Endodermal cell (in vitro differentiated cells): ENCODE measurements at regions not wholly inside any gene's neighbourhood (a gene's known extent, or its start where the extent isn't known, plus 50 kb on each side); places are given as distances from the start of the nearest gene placed in this dataset.

Source experiments
- DNase-seq: peaks from one replicate; pipeline ENCODE4 v3.0.0-alpha.2; 2017
- H3K27ac ChIP-seq: 2 replicates; pipeline ENCODE4 v1.5.1; 2013; ENCODE audit warnings: mild to moderate bottlenecking, low read depth, low read length, moderate library complexity
- H3K27me3 ChIP-seq: 2 replicates; pipeline ENCODE4 v1.6.1; 2013; ENCODE audit warnings: mild to moderate bottlenecking, low read length, moderate library complexity; ENCODE audit not compliant: insufficient read depth, control insufficient read depth, poor library complexity, severe bottlenecking
- H3K36me3 ChIP-seq: 2 replicates; pipeline ENCODE4 v1.7.0; 2013; ENCODE audit warnings: mild to moderate bottlenecking, low read length, moderate library complexity; ENCODE audit not compliant: control insufficient read depth, insufficient read depth
- H3K4me1 ChIP-seq: one replicate; pipeline ENCODE4 v1.7.0; 2013; ENCODE audit warnings: low read length; ENCODE audit not compliant: control insufficient read depth, insufficient read depth
- H3K4me3 ChIP-seq: 2 replicates; pipeline ENCODE4 v1.5.1; 2013; ENCODE audit warnings: mild to moderate bottlenecking, low read length, moderate library complexity
- H3K9ac ChIP-seq: 2 replicates; pipeline ENCODE4 v1.6.1; 2013; ENCODE audit warnings: mild to moderate bottlenecking, low read length, moderate library complexity; ENCODE audit not compliant: poor library complexity, severe bottlenecking; ENCODE audit errors: extremely low read depth
- H3K9me3 ChIP-seq: 2 replicates; pipeline ENCODE4 v1.6.1; 2013; ENCODE audit warnings: mild to moderate bottlenecking, low read length, moderate library complexity; ENCODE audit not compliant: control insufficient read depth
- H3K27ac Mint-ChIP-seq: 2 replicates; pipeline ENCODE4 v1.8.0; 2020; ENCODE audit warnings: mixed read lengths
- H3K27me3 Mint-ChIP-seq: 2 replicates; pipeline ENCODE4 v1.8.0; 2021; ENCODE audit warnings: mild to moderate bottlenecking, mixed read lengths; ENCODE audit not compliant: insufficient read depth
- H3K36me3 Mint-ChIP-seq: 2 replicates; pipeline ENCODE4 v1.8.0; 2020; ENCODE audit warnings: low read depth, mixed read lengths
- H3K4me1 Mint-ChIP-seq: 2 replicates; pipeline ENCODE4 v1.8.0; 2020; ENCODE audit warnings: mixed read lengths
- H3K4me3 Mint-ChIP-seq: 2 replicates; pipeline ENCODE4 v1.8.0; 2020; ENCODE audit warnings: mild to moderate bottlenecking, moderate library complexity, mixed read lengths
- H3K9me3 Mint-ChIP-seq: 2 replicates; pipeline ENCODE4 v1.8.0; 2020; ENCODE audit warnings: mild to moderate bottlenecking, mixed read lengths
- CTCF ChIP-seq: fragments of 200-600 bp; sonication (generic); conservative IDR thresholded peaks from 2 replicates; pipeline ENCODE4 v1.5.0; 2021; ENCODE audit warnings: antibody characterized with exemption, mild to moderate bottlenecking
- WGBS, 2 experiments: methylation state at CpG; one replicate each; pipeline versions ENCODE4 v1.1.5 to v1.1.7; 2013; ENCODE audit warnings: missing lambda C conversion rate in 2 of 2, mixed read lengths in 1 of 2; ENCODE audit not compliant: insufficient coverage in 1 of 2, insufficient read length in 1 of 2; 5-methylcytosine and 5-hydroxymethylcytosine counted together

GRCh38 chr3:19002606-19003005 lies 145.7 kb upstream of the KCNH8 start:
- no peak overlapping the region for H3K4me3 Mint-ChIP-seq
- no peak for TF ChIP-seq CTCF
- H3K4me1 Mint-ChIP-seq, result peaks cover 4% of the 10 kb centered on the region
- no peak overlapping the region for H3K9ac ChIP-seq
- DNase-seq, result no peak
- no CpG with 5 or more reads among the region's 1 CpG for WGBS, 2 experiments
- H3K27ac ChIP-seq, result no peak overlapping the region
- H3K4me1 ChIP-seq, result no peaks in the 10 kb centered on the region
- peaks cover 2% of the 10 kb centered on the region for H3K9me3 Mint-ChIP-seq
- peaks cover 6% of the 10 kb centered on the region for H3K36me3 Mint-ChIP-seq
- no peaks in the 10 kb centered on the region for H3K27me3 Mint-ChIP-seq
- no peaks in the 10 kb centered on the region for H3K9me3 ChIP-seq
- H3K27me3 ChIP-seq, result no peaks in the 10 kb centered on the region
- H3K27ac Mint-ChIP-seq, result no peak overlapping the region
- no peak overlapping the region for H3K4me3 ChIP-seq
- H3K36me3 ChIP-seq, result no peaks in the 10 kb centered on the region

- H3K9me3 Mint-ChIP-seq, result peaks cover 29% of the 10 kb centered on the region
- no peaks in the 10 kb centered on the region for H3K4me1 Mint-ChIP-seq
- peaks cover 27% of the 10 kb centered on the region for H3K36me3 Mint-ChIP-seq
- Histone ChIP-seq H3K27ac (no peak overlapping the region), H3K9me3 (no peaks in the 10 kb centered on the region), H3K4me1 (no peaks in the 10 kb centered on the region), H3K27me3 (no peaks in the 10 kb centered on the region), H3K4me3 (no peak overlapping the region), H3K36me3 (no peaks in the 10 kb centered on the region), H3K9ac (no peak overlapping the region)
- TF ChIP-seq CTCF, result no peak
- DNase-seq, result no peak
- 91 to 95% methylated on average over 2 to 4 of the region's 4 CpGs for WGBS, 2 experiments
- H3K27ac Mint-ChIP-seq, result no peak overlapping the region
- H3K27me3 Mint-ChIP-seq, result no peaks in the 10 kb centered on the region
- H3K4me3 Mint-ChIP-seq, result no peak overlapping the region
Observed at GRCh38 chr3:18998069-18998468, 150.2 kb upstream of the KCNH8 start.

GRCh38 chr3:18992709-18993108 lies 155.6 kb upstream of the KCNH8 start:
- no peak overlapping the region for H3K27ac ChIP-seq
- Mint-ChIP-seq H3K27me3 (no peaks in the 10 kb centered on the region), H3K4me3 (no peak overlapping the region), H3K27ac (peak overlapping the region; percentile 82), H3K36me3 (peaks cover 27% of the 10 kb centered on the region), H3K9me3 (peaks cover 29% of the 10 kb centered on the region), H3K4me1 (peaks cover 6% of the 10 kb centered on the region)
- no peak overlapping the region for H3K9ac ChIP-seq
- WGBS, 2 experiments, result 100% methylated on average over 1 of the region's 1 CpG; no CpG with 5 or more reads in 1 of the 2 experiments
- H3K4me3 ChIP-seq, result no peak overlapping the region
- no peaks in the 10 kb centered on the region for H3K4me1 ChIP-seq
- TF ChIP-seq CTCF, result no peak
- no peaks in the 10 kb centered on the region for H3K9me3 ChIP-seq
- no peak for DNase-seq
- H3K36me3 ChIP-seq, result no peaks in the 10 kb centered on the region
- H3K27me3 ChIP-seq, result no peaks in the 10 kb centered on the region
